Fibroblast of mammary gland (primary cell): ENCODE measurements at regions not wholly inside any gene's neighbourhood (a gene's known extent, or its start where the extent isn't known, plus 50 kb on each side); places are given as distances from the start of the nearest gene placed in this dataset.

Source experiments
- DNase-seq: peaks from one replicate; pipeline ENCODE4 v3.0.0-alpha.2; 2010; ENCODE audit warnings: low read depth
- H3K4me3 ChIP-seq: 2 replicates; pipeline ENCODE4 v1.5.1; 2011; ENCODE audit warnings: low read depth, mild to moderate bottlenecking, low read length, moderate library complexity; ENCODE audit not compliant: control insufficient read depth
- CTCF ChIP-seq: conservative IDR thresholded peaks from 2 replicates; pipeline ENCODE4 v1.5.1; 2011; ENCODE audit warnings: low read depth, low read length, inconsistent platforms; ENCODE audit not compliant: control insufficient read depth, insufficient read depth

- DNase-seq, result no peak
- TF ChIP-seq CTCF, result no peak
- H3K4me3 ChIP-seq, result no peak overlapping the region
These were observed 139.2 kb downstream of the AQP9 start for GRCh38 chr15:58277333-58277732.

GRCh38 chr15:58279106-58279505 lies 140.9 kb downstream of the AQP9 start:
- no peak for DNase-seq
- TF ChIP-seq CTCF, result no peak
- no peak overlapping the region for H3K4me3 ChIP-seq

- H3K4me3 ChIP-seq, result no peak overlapping the region
- TF ChIP-seq CTCF, result no peak
- DNase-seq, result no peak
These were observed 141.5 kb downstream of the AQP9 start for GRCh38 chr15:58279654-58280053.

- TF ChIP-seq CTCF, result no peak
- DNase-seq, result no peak
- no peak overlapping the region for H3K4me3 ChIP-seq
These were observed 144.0 kb downstream of the AQP9 start for GRCh38 chr15:58282060-58282708.

GRCh38 chr15:58283302-58283701 lies 145.1 kb downstream of the AQP9 start:
- no peak for DNase-seq
- TF ChIP-seq CTCF, result no peak

GRCh38 chr15:58284293-58284692 lies 146.1 kb downstream of the AQP9 start:
- DNase-seq, result no peak
- H3K4me3 ChIP-seq, result no peak overlapping the region
- TF ChIP-seq CTCF, result no peak

More at GRCh38 chr15:58283302-58283701, 145.1 kb downstream of the AQP9 start:
- H3K4me3 ChIP-seq, result no peak overlapping the region
